ENCODE measurements at regions not wholly inside any gene's neighbourhood (a gene's known extent, or its start where the extent isn't known, plus 50 kb on each side); places are given as distances from the start of the nearest gene placed in this dataset.

DNA sequence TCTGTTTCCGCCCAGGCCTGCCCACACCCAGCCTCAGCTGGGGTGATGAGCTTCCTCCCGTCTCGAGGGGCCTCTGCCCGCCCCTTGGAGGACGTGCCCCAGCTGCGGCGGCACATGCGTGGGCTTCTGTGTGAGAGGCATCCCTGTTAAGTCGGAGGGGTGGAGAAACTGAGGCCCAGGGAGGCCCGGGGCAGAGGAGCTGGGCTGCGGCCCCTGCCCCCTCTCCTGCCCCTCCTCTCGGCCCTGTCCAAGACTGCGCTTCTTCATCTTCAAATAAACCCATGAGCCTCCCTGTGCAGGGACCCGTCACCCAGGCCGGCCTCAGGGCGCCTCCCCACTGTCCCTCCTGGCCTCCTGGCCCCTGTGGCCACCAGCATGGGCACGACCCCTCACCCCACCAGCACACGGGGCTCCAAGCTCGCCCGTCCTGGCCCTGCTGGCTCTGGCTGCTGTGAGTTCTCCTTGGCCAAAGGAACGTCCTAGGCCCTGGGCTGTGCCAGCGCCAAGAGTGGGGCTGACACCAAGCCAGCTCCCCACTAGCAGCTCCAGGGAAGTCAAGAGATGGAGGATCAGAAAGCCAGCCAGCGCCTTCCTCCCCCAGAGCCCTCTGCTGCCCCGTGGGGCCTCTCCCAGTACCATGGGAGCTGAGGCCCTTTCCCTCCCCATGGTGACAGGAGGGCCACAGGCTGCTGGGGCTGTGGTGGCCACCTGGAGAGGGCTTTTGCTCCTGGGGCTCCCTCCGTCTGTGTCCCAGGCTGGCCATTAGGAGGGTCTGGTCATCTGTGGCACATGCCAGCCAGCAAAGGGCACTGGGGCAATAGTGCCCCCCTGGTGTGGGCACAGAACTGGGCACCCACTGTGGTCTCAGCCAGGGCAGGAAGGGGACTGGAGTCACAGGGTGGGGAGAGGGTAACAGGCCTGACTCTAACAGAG, 180.4 kb downstream of the KIF26A start:
- DNase-seq (ENCODE audit: low read depth in 2 of 3, low spot score in 1 of 3) = no peak

DNA sequence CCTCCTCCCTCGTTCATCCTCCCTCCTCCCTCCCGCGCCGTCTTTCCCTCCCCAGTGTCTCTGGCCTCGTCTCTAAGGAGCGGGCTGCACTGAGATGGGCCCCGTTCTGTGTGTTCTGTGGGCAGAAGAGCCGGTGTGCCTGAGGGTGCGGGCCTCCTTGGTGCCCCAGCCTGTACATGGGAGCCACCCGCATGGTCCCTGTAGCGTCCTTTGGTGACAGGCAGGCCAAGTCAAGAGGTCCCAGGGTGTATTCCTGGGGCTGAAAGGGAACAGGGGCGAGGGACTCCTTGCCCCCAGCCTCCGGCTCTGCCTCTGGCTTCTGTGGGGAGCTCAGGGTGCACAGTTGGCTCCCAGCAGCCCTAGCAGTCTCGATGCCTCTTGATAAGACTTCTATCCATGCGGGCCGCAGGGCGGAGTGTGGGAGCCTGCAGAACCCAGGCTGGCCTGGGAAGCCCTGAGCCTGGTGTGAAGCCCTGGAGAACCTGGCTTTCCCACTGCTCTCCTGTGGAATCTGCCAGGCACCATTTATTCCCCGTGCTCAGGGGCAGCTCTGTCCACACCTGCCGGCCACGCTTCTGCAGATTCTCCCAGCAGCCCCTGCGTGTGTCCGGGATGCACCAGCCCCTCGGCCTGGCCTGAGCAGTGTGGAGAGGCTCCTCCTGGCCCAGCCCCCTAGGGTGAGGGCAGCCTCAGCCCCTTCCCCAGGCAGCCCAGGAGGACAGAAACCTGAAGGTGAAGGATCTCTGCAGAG, 181.3 kb downstream of the KIF26A start:
- DNase-seq (ENCODE audit: low read depth in 2 of 3, low spot score in 1 of 3) = no peak

DNA sequence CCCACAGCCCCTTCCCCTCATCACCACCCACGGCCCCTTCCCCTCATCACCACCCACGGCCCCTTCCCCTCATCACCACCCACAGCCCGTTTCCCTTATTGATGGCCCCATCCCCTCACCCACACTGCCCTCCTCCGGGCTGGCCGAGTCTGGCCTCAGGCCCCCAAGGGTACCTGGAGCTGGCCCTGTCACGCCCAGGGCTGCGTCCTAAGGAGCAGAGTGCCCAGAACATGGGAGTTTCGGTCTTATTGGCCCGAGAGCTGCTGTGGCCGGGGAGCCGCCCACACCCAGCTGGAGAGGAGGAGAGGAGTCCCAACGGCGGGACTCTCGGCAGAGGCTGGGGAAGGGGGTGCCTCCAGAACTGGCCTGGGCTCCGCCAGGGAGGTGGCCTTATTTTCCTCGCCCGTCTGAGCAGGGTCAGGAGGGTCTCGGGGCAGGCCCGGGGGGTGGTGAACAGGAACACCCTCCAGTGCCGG, 182.3 kb downstream of the KIF26A start:
- DNase-seq (ENCODE audit: low read depth in 2 of 3, low spot score in 1 of 3) = no peak

GRCh38 chr14:104321088-104321801, 182.9 kb downstream of the KIF26A start:
- no peak for DNase-seq (ENCODE audit: low read depth in 2 of 3, low spot score in 1 of 3)

DNA sequence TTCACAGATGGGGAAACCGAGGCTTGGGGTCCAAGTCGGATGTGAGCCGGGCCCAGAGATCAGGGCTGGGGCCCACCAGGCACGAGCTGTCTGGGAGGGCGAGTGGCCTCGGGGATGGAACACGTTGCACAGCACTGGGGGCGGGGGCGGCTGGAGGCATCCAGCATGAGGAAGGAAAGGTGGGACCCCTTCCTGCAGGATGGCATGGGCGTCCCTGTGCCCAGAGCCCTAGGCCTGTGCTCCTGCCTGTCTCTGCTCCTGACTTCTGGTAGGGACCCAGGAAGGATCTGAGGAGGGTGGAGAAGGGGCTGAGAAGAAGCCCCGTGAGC, 183.4 kb downstream of the KIF26A start:
- DNase-seq (ENCODE audit: low read depth in 2 of 3, low spot score in 1 of 3) = no peak

- no peak for DNase-seq (ENCODE audit: low read depth in 2 of 3, low spot score in 1 of 3)
Measured at GRCh38 chr14:104322531-104323366, 184.4 kb downstream of the KIF26A start.

GRCh38 chr14:104323551-104324175, 185.3 kb downstream of the KIF26A start:
- no peak for DNase-seq (ENCODE audit: low read depth in 2 of 3, low spot score in 1 of 3)

- no peak for DNase-seq (ENCODE audit: low read depth in 2 of 3, low spot score in 1 of 3)
Measured at GRCh38 chr14:104326848-104327247, 188.5 kb downstream of the KIF26A start.

GRCh38 chr14:104328607-104329006, 190.2 kb downstream of the KIF26A start:
- no peak for DNase-seq (ENCODE audit: low read depth in 2 of 3, low spot score in 1 of 3)

DNA sequence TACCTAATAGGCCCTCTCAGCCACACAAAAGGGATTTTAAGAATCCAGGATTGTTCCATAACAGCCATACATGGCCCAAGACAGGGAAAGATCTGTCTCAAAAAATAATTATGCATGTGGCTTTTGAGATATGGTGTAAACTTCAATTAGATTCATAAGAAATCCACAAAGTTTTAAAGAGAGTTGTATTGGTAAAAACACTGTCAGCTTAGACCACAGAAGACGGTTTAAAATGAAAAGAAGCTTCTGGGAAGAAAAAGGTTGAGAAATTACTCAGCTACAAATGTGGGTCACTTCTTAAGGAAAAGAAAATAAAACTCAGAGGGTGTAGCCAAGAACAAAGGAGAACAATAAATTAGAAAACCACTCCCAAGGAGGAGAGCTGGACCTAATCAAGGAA, 191.4 kb downstream of the KIF26A start:
- no peak for DNase-seq (ENCODE audit: low read depth in 2 of 3, low spot score in 1 of 3)

DNA sequence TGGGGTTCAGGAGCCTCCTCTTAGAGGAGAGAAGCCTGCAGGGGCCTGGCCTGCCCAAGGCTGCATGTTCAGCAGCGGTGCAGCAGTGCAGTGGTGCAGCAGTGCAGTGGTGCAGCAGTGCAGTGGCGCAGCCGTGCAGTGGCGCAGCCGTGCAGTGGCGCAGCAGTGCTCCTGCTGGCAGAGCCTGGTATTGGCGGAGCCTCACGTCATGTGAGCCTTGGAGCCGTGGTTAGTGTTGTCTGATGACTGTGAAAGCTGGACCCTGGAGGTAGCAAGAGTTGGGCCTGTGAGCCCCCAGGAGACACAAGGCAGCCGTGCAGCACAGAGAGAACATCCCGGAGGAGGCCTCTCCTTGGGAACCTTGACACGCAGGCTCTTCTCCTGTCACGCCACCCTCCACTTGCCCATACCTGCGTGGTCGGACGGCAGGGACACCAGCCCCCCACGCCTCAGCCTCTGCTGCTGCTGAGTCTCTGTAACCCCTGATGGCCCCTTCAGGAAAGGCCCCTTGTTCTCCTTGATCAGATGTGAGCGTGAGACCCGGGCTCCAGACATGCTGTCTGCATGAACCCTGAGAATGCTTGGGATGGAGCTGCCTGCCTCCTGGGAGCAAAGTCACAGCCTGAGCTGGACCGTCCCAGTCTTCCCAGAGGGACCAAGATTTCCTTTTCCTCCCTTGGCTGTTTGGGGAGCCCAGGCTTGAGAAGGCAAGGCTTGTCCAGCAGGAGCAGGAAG, 193.7 kb downstream of the KIF26A start:
- DNase-seq (ENCODE audit: low read depth in 2 of 3, low spot score in 1 of 3) = no peak

DNA sequence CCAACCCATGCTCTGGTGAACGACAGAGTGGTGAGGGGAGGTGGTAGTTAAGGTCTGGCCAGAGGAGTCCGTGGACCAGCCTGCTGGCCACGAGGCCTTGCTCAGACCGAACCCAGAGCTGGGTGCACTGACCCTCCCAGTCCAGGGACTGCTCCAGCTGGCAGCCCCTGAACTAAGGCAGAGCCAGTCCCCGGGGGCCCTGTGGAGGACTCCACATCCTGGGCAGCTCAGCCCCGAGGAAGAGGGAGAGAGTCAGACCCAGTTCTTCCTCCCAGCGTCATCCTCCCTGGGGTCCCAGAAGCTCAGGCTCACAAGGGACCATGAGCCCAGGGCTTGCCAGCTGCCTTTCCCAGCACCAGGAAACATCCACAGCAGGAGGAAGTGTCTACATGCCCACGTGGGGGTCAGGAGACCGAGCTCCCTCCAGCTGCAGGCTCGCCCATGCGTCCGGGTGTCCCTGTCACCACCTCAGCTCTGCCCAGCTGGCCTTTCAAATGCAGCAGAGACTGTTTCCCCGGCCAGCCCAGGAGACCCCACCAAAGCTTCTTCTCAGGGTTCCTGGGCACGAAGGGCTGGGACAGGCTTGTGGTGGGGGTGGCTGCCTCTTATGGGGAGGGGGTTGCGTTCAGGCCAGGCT, 194.4 kb downstream of the KIF26A start:
- DNase-seq (ENCODE audit: low read depth in 2 of 3, low spot score in 1 of 3) = no peak

DNA sequence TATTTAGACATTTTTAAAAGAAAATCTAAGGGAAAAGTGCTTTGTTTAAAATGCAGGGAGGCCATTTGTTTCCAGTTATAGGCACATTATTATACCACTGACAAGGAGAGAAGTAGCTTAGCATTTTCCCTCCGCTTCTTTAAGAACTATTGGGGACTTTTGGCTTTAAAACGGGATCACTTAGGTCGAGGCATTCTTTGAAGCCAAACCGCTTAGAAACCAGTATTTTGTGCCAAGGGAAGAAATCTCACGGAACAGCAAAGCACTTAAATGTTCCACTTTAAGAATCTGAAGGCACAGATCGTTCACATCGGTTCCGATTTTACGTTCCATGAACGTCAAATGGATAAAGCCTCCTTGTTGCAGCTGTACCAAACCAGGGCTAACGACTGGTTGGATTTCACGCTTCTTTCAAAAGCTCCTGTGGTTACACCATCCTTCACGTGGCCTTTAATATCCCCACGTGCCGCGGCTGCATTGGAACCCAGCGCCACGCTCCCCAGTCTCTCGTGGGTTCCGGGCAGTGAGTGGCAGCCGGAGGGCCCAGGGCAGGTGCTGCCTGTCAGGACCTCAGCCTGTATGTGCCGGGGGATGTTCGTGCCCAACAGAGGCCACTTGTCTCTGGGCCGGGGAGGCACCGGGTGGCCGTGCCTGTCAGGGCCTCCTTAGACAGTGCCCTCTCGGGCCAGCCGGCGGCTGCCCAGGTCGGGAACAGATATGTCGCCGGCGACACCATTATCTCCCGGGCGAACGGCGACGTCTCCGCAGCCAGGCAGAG, 195.4 kb downstream of the KIF26A start:
- no peak for DNase-seq (ENCODE audit: low read depth in 2 of 3, low spot score in 1 of 3)

DNA sequence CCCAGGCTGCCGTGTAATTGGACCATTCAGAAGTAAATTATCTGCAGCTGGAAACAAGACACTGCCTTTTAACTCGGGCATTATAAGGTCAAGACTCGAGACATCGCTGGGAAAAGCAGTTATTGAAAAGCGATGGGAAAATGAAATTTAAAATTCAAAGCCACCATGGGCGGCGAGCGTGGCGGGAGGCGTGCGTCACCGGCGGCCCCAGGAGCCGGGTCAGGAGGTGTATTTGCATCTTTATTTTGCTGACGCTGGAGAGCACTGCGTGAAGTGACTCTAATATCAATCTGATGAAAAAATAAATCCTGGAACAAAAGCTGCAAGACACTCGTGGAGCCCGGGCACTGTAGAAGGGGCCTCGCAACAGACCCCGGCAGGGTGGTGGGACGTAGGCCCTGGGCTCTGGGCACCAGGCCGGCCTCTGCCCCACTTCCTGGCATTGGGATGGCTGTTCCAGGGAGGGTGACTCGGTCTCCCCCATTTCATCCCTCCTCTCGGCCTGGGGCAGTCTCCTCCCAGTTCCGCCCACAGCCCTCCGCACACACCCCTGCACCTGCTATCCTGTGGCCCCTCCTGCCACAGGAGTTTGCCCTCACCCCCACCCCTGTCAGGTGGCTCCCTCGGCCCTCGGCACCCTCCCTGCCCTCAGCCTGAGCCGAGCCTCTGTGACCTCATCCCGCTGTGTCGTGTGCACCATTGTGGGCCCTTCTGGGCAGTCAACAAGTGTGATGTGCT, 196.2 kb downstream of the KIF26A start:
- no peak for DNase-seq (ENCODE audit: low read depth in 2 of 3, low spot score in 1 of 3)

DNA sequence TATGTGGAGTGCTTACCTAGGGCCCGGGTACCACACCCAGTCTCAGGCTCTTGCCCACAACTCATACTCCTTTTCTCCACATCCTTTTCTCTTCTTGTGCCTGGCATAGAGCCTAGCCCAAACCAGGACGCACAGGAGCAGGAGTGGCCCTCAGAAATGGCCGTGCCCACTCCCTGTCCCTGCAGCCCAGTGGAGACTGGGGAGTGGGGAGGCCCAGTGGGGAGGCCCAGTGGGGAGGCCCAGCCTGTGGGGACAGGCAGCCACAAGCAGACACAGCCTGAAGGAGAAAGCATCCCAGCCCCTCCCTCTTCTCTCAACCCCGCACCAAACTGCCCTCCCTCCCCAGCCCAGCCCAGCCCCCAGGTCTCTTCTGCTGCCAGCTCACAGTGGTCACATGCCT, 196.8 kb downstream of the KIF26A start:
- no peak for DNase-seq (ENCODE audit: low read depth in 2 of 3, low spot score in 1 of 3)

- DNase-seq (ENCODE audit: low read depth in 2 of 3, low spot score in 1 of 3) = no peak
Measured at GRCh38 chr14:104335611-104336010, 197.2 kb downstream of the KIF26A start.

DNA sequence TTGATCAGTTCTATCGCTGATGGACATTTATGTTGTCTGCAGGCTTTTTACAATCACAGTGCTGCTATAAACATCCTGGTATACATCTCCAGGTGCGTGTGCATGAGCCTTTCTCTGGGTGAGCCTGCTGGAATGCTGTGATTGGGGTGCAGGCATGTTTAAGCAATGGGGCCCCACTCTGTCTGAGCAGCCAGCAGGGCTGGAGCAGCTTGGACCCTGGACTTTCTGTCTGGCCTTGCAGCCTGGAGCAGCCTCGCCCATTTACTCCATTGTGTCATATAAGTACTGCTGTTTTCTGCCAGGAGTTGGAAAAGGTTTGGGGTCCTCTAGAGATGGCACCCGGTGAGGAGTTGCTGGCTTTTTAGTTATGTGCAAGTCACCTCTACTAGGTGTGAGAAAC, 199.0 kb downstream of the KIF26A start:
- DNase-seq (ENCODE audit: low read depth in 2 of 3, low spot score in 1 of 3) = no peak

DNA sequence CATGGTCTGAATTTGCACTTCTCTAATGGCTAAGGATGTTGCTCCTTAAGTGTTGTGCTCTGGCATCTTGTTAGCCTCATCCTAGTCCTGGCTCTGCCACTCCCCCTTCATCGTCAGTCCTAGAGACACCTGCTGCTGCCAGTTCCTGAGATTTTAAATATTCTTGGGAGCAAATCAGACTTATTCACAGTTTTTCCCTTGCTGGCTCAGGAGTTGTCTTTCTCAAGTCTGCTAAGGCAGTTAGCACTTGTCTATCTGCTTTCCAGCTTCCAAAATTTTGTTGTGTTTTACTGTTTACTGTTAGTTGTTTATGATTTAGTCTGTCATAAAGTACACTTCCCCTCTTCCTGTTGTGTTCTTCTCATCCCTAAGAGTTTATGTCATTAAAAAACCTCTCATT, 201.0 kb downstream of the KIF26A start:
- no peak for DNase-seq (ENCODE audit: low read depth in 2 of 3, low spot score in 1 of 3)

Measured in stimulated activated CD4-positive, alpha-beta T cell treated with anti-CD3 and anti-CD28 coated beads, Interleukin-12 subunit alpha, Interleukin-12 subunit beta, amount 100 ng/mL, for 48 hours (primary cell).